IPS-20b (cell line): ENCODE measurements at regions not wholly inside any gene's neighbourhood (a gene's known extent, or its start where the extent isn't known, plus 50 kb on each side); places are given as distances from the start of the nearest gene placed in this dataset.
A peak's percentile ranks its signal among the peaks of the same experiment; 100 is the strongest.
"Not testable (repeated sequence)": the region's sequence is repeated elsewhere in the genome, so short reads cannot be mapped to it uniquely, and the experiment has no call there.

Experiments used
- H3K27ac ChIP-seq: one replicate; pipeline ENCODE4 v1.5.1; 2013; ENCODE audit warnings: low read length
- H3K27me3 ChIP-seq: 2 replicates; pipeline ENCODE4 v1.6.1; 2013; ENCODE audit warnings: mild to moderate bottlenecking, low read length, inconsistent platforms; ENCODE audit not compliant: insufficient read depth
- H3K36me3 ChIP-seq: 2 replicates; pipeline ENCODE4 v1.6.1; 2013; ENCODE audit warnings: low read depth, mild to moderate bottlenecking, inconsistent platforms, low read length, moderate library complexity; ENCODE audit not compliant: insufficient read depth
- H3K4me1 ChIP-seq: 2 replicates; pipeline ENCODE4 v1.6.1; 2013; ENCODE audit warnings: mild to moderate bottlenecking, control low read depth, inconsistent platforms, low read length, moderate library complexity; ENCODE audit not compliant: insufficient read depth
- H3K4me3 ChIP-seq: 2 replicates; pipeline ENCODE4 v1.5.1; 2013; ENCODE audit warnings: mild to moderate bottlenecking, low read length, inconsistent platforms
- H3K9ac ChIP-seq: 2 replicates; pipeline ENCODE4 v1.6.1; 2013; ENCODE audit warnings: low read depth, mild to moderate bottlenecking, inconsistent platforms, low read length, moderate library complexity
- H3K9me3 ChIP-seq: 2 replicates; pipeline ENCODE4 v1.6.1; 2013; ENCODE audit warnings: mild to moderate bottlenecking, low read depth, low read length, inconsistent platforms; ENCODE audit not compliant: insufficient read depth

DNA sequence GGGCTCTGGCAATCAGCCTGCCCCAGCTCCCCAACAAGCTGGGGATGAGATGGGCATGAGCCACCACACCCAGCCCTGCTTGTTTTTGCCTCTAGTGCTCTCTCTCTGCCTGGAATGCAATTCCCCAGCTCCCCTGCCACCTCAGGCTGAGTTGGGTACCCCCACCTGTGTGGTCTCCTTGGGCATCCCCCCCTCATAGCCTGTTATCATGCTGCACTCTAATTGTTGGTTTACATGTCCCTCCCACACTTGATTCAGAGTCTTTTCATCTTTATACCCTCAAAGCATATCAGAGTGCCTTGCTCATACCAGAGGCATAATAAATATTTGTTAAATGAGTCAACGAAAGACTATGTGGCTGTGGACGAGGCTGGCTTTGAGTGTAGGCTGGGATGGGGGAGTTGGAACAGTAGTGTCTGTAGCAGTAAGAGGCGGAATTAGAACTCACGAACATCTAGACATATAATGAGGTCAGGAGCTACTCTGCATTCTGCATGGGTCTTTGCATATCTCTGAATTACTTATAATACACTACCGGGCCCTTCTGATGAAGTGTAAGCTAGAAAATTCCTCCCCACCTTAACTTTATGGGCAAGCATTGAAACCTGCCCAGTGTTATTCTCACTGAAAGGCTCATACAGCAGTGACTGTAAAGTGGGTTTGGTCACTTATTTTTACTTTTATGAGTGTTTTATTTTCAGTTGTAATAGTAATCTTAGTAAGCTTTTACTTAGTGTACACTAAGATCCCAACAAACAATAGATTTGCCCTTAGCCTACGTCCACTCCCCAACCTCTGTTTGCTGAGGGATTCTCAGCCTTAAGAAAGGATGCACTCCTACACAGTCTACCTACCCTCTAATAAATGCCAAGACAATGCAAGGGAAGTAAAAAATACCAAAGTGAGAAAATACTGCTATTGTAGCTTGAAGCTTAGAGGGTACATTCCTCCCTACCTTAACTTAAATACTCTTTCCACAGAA lies 58.7 kb downstream of the EDN1 start:
- no peak overlapping the region for H3K4me3 ChIP-seq
- H3K27ac ChIP-seq = no peak overlapping the region
- no peak overlapping the region for H3K9ac ChIP-seq
- H3K9me3 ChIP-seq = peaks cover 22% of the 10 kb centered on the region
- peaks cover 6% of the 10 kb centered on the region for H3K4me1 ChIP-seq
- H3K27me3 ChIP-seq = no peaks in the 10 kb centered on the region
- no peaks in the 10 kb centered on the region for H3K36me3 ChIP-seq

DNA sequence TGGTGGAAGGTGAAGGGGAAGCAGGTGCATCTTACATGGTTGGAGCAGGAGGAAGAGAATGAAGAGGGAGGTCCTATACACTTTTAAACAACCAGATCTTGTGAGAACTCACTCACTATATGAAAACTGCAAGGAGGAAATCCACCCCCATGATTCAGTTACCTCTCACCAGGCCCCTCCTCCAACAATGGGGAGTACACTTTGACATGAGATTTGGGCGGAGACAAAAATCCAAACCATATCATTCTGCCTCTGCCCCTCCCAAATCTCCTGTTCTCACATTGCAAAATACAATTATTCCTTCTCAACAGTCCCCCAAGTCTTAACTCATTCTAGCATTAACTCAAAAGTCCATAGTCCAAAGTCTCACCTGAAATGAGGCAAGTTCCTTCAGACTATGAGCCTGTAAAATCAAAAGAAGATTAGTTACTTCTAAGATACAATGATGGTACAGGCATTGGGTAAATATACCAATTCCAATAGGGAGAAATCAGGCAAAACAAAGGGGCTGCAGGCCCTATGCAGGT lies 60.5 kb downstream of the EDN1 start:
- H3K4me3 ChIP-seq = no peak overlapping the region
- no peak overlapping the region for H3K27ac ChIP-seq

GRCh38 chr6:12351672-12352071 lies 61.5 kb downstream of the EDN1 start:
- H3K27me3 ChIP-seq = no peaks in the 10 kb centered on the region
- no peaks in the 10 kb centered on the region for H3K36me3 ChIP-seq
- H3K9me3 ChIP-seq = peaks cover 22% of the 10 kb centered on the region
- peaks cover 24% of the 10 kb centered on the region for H3K4me1 ChIP-seq
- H3K4me3 ChIP-seq = peak overlapping the region; percentile 20; the same call in 1 of the 2 replicates
- H3K9ac ChIP-seq = no peak overlapping the region
- H3K27ac ChIP-seq = peak overlapping the region; percentile 27

More for the DNA sequence above, 60.5 kb downstream of the EDN1 start:
- H3K27me3 ChIP-seq = no peaks in the 10 kb centered on the region
- peaks cover 22% of the 10 kb centered on the region for H3K9me3 ChIP-seq
- H3K4me1 ChIP-seq = peaks cover 19% of the 10 kb centered on the region
- H3K36me3 ChIP-seq = no peaks in the 10 kb centered on the region
- no peak overlapping the region for H3K9ac ChIP-seq

DNA sequence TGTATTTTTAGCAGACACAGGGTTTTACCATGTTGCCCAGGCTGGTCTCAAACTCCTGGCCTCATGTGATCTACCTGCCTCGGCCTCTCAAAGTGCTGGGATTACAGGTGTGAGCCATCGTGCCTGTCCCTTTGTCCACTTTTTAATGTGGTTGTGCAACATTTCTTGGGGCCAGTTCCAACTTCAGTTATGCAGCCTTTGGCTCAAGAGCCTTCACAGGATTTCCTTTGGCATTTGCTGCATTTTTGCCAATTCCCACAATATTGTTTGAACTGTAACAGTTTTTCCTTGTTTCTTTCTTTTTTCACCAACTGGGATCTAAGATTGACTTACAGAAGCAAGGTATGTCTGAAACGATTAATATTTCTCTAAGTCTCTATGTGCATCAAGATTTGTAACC lies 63.6 kb downstream of the EDN1 start:
- Histone ChIP-seq H3K27ac (no peak overlapping the region), H3K27me3 (no peaks in the 10 kb centered on the region), H3K4me1 (peaks cover 24% of the 10 kb centered on the region), H3K4me3 (no peak overlapping the region), H3K9me3 (peaks cover 22% of the 10 kb centered on the region), H3K9ac (no peak overlapping the region), H3K36me3 (no peaks in the 10 kb centered on the region)

- Histone ChIP-seq H3K27ac (no peak overlapping the region), H3K4me3 (no peak overlapping the region), H3K9ac (no peak overlapping the region; the same call in 1 of the 2 replicates), H3K36me3 (no peaks in the 10 kb centered on the region), H3K4me1 (peaks cover 24% of the 10 kb centered on the region), H3K27me3 (no peaks in the 10 kb centered on the region), H3K9me3 (peaks cover 22% of the 10 kb centered on the region)
Measured at GRCh38 chr6:12354499-12354898, 64.3 kb downstream of the EDN1 start.

GRCh38 chr6:12355354-12355753 lies 65.2 kb downstream of the EDN1 start:
- Histone ChIP-seq H3K9ac (no peak overlapping the region), H3K4me1 (peaks cover 24% of the 10 kb centered on the region), H3K4me3 (no peak overlapping the region), H3K36me3 (no peaks in the 10 kb centered on the region), H3K27me3 (no peaks in the 10 kb centered on the region), H3K9me3 (peaks cover 20% of the 10 kb centered on the region), H3K27ac (no peak overlapping the region)

- Histone ChIP-seq H3K27me3 (no peaks in the 10 kb centered on the region), H3K9me3 (peaks cover 9% of the 10 kb centered on the region), H3K27ac (no peak overlapping the region), H3K4me3 (no peak overlapping the region), H3K4me1 (peaks cover 24% of the 10 kb centered on the region), H3K36me3 (no peaks in the 10 kb centered on the region), H3K9ac (no peak overlapping the region)
Measured at GRCh38 chr6:12356431-12356830, 66.3 kb downstream of the EDN1 start.

DNA sequence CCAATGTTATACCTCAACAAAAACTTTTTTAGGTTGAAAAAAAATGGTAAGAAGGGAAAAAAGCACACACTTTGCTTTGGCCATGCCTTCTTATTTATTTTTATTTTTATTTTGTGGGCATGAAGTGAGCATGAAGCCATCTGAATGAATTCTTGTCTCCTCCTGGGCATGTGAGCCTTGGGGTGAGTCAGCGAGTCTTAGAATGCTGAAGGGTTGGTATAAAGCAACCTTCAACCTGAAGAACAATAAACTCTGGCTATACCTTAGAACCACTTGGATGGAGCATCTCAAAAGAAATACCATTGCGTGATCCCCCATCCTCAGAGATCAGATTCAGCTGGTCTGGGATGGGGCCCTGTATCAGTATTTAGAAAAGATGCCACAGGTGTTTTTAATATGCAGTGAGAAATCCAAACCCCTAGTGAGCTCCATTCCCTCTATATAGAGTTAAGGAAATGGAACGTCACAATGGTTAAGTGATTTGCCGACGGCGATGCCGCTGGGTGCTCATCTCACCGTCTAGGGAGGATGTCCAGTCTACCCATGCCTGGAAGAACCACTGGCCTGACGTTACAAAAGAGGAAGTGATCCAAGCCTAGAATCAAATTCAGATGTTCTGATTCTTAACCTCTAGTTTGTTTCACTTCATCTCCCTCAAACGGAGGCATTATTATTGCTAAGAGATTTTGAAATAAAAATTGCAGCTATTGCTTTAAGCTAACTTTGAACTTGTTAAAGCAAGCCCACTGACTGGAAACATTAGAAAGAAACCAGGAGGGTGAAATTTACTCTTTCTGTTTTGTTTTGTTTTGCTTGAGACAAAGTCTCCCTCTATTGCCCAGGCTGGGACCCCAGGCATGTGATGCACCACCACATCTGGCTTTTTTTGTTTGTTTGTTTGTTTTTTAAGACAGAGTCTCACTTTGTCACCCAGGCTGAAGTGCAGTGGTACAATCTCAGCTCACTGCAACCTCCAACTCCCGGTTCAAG lies 67.1 kb downstream of the EDN1 start:
- Histone ChIP-seq H3K4me1 (peaks cover 20% of the 10 kb centered on the region), H3K9ac (no peak overlapping the region), H3K27ac (no peak overlapping the region), H3K27me3 (no peaks in the 10 kb centered on the region), H3K36me3 (no peaks in the 10 kb centered on the region), H3K4me3 (no peak overlapping the region), H3K9me3 (peaks cover 4% of the 10 kb centered on the region)

GRCh38 chr6:12359036-12359435 lies 68.9 kb downstream of the EDN1 start:
- Histone ChIP-seq H3K4me3 (no peak overlapping the region), H3K9me3 (no peaks in the 10 kb centered on the region), H3K27me3 (no peaks in the 10 kb centered on the region), H3K4me1 (peaks cover 18% of the 10 kb centered on the region), H3K27ac (no peak overlapping the region), H3K36me3 (no peaks in the 10 kb centered on the region), H3K9ac (no peak overlapping the region)

- peaks cover 9% of the 10 kb centered on the region for H3K4me1 ChIP-seq
- H3K27ac ChIP-seq = no peak overlapping the region
- no peak overlapping the region for H3K4me3 ChIP-seq
- no peak overlapping the region for H3K9ac ChIP-seq
- H3K9me3 ChIP-seq = no peaks in the 10 kb centered on the region
- H3K27me3 ChIP-seq = no peaks in the 10 kb centered on the region
- H3K36me3 ChIP-seq = no peaks in the 10 kb centered on the region
Measured at GRCh38 chr6:12361042-12361765, 71.0 kb downstream of the EDN1 start.

DNA sequence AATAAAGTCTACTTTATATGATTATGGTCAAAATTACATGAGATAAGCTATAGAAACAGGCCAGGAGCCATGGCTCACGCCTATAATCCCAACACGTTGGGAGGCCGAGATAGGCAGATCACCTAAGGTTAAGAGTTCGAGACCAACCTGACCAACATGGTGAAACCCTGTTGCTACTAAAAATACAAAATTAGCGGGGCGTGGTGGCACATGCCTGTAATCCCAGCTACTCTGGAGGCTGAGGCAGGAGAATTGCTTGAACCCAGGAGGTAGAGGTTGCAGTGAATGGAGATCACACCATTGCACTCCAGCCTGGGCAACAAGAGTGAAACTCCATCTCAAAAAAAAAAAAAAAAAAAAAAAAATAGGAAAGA lies 73.1 kb downstream of the EDN1 start:
- not testable (repeated sequence) for H3K4me3 ChIP-seq, H3K27ac ChIP-seq, H3K36me3 ChIP-seq, H3K9ac ChIP-seq, H3K27me3 ChIP-seq, H3K9me3 ChIP-seq, H3K4me1 ChIP-seq
